NCI-H1930 (cell line): ENCODE measurements at regions not wholly inside any gene's neighbourhood (a gene's known extent, or its start where the extent isn't known, plus 50 kb on each side); places are given as distances from the start of the nearest gene placed in this dataset.

Experiments used
- DNase-seq, 2 experiments: peaks; one replicate each; lab custom pipeline; 2025; lab: John Stamatoyannopoulos, UW

DNA sequence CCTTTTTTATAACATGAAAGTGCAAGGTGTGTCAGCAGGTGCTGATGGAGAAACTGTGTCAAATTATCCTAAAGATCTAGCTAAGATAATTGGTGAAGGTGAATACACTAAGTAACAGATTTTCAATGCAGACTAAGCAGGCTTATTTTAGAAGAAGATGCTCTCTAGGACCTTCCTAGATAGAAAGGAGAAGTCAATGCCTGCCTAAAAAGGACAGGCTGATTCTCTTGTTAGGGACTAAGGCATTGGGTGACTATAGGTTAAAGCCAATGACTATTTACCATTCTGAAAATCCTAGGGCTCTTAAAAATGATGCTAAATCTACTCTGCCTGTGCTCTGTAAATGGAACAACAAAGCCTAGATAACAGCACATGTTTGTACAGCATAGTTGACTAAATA, 1682.4 kb downstream of the MAT2B start:
- no peak for DNase-seq

DNA sequence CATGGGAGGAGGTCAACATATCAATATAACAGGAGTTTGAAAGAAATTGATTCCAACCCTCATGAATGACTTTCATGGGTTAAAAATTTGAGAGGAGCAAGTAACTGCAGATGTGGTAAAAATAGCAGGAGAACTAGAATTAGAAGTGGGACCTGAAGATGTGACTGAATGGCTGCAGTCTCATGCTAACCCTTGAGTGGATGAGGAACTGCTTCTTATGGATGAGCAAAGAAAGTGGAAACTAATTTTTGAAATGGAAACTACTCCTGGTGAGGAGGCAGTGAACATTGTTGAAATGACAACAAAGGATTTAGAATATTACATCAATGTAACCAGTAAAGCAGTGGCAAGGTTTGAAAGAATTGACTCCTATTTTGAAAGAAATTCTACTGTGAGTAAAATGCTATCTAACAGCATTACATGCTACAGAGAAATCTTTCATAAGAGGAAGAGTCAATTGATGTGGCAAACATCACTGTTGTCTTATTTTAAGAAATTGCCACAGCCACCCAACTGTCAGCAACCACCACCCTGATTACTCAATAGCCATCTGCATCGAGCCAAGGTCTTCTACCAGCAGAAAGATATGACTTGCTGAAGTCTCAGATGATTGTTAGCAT, 1683.2 kb downstream of the MAT2B start:
- DNase-seq: no peak

GRCh38 chr5:165196961-165197360, 1691.5 kb downstream of the MAT2B start:
- DNase-seq: no peak

DNA sequence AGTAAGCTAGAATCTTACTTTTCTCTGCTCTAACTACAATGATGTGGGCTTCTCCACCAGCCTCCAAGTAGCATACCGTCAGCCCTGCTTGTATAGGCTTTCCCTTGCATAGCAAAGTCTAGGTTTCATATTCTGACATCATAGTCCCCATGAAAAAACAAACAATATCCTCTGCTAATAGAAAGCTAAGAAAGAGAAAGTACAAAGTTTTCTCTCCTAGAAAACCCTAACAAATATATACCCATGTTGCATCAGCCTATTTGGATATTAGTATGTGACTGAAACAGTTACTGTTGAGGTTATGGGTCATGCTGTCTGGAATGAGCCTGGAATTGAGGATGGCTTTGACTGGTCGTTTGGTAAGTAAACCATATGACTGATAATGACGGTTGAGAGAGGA, 1696.0 kb downstream of the MAT2B start:
- no peak for DNase-seq

GRCh38 chr5:165201771-165202518, 1696.5 kb downstream of the MAT2B start:
- DNase-seq: no peak

DNA sequence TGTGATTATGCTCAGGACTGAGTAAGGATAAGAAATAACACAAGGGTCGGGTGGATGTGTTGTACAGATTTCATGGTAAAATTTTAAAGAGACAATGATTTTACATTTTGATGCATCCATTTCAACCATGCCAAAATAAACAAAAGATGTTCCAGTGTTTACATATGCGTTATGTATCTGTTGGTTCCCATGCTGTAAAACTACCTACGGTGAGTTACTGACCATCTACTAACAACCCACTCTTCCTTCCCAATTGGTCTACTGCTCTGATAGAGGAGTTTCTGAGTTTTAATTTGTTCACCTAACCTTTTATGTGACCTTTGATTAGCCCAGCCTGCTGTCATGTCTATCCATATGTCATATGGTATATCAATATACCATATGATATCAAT, 1697.1 kb downstream of the MAT2B start:
- DNase-seq: no peak

DNA sequence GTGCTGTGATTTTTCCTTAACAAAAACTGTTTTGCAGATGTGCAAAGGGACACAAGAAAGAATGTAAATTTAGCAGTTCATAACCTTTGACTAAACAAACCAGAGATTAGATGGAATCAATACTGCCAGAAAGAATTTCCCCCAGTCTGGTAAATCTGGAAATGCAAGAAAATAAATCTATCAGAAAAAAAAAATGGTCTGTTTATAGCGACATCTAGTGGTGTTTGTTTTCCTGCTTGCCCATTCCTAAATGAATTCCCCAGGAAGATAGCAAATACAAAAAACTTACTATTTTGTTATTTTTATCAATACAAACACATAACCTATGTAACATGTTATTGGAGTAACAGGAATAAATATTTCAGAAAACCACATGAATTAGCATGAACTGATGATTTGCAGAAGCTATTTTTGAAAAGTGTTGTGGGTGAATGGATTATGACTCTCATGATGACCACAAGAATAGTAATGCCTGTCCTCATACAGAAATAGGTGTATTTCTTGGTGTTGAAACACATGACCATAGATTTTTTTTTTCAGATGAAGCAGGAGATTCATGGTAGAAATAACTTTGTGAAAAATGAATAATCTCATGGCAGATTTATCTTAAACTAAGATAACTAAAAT, 1703.8 kb downstream of the MAT2B start:
- no peak for DNase-seq

GRCh38 chr5:165224366-165225045, 1719.1 kb downstream of the MAT2B start:
- DNase-seq: no peak

GRCh38 chr5:165227515-165227914, 1722.1 kb downstream of the MAT2B start:
- no peak for DNase-seq

DNA sequence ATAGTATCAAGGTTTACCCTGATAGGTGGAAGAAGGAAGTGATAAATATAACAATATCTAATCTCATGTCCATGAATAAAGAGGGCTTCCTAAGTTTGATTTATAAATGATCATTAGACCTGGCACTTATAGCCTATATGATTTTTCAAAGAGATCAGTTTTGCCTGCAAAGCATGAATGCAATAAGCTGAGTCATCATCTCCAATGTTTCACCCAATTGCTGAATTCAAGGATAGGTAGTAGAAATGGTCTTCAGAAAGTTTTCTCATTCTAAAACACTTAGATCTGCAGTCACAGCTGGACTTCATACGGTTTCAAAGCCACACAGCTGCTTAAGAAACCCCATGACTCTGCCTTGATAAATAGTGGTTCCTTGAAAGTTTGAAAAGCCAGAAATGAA, 1722.8 kb downstream of the MAT2B start:
- DNase-seq: no peak

- DNase-seq: no peak
Observed at GRCh38 chr5:165231821-165232508, 1726.5 kb downstream of the MAT2B start.

- no peak for DNase-seq
Observed at GRCh38 chr5:165232509-165233028, 1727.2 kb downstream of the MAT2B start.

- no peak for DNase-seq
Observed at GRCh38 chr5:165241811-165242210, 1736.4 kb downstream of the MAT2B start.

DNA sequence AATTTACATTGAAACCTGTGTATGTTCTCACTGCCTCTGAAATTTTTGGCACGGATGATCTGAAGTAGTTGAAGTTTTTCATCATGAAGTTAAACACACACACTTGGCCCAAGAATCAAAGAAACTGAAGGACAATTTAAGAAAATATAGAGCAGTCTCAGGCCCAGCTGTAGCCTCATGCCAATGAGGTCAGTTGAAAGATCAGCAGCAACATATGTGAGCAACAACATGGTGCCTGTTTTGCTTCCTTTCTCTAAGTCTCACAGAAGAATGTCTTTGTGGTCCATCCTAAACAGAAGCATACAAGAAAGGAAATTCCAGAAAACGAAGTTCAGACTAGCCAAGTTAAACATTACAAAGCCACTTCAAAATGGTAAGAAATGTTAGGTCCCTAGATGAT, 1737.2 kb downstream of the MAT2B start:
- no peak for DNase-seq

- no peak for DNase-seq
Observed at GRCh38 chr5:165244407-165244806, 1739.0 kb downstream of the MAT2B start.

DNA sequence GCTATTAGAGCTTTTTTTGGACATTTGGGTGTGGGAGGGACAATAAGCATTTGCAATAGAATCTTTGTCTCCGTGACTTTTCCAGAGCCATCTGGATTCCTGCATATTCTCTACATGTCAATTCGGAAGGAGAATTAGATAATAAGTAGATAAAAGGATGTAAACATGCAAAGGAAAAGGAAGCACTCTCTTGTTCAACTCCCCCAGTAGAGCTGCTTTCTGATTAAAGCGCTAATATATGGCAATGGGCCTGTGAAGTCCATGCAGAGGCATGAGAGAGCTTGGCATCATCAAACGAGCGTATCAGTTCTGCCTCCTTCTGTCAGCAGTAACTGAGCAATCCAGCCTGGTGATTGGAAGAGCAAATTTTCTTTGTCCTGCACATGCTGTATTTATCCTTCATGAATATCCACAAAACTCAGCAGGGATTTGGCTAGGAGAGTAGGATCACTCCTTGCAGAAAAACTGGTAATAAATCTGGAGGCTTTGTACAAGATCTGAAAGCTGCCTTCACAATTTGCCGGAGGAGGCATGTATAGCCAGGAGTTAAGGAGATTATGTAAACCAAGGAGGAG, 1752.9 kb downstream of the MAT2B start:
- DNase-seq: no peak

- no peak for DNase-seq
Observed at GRCh38 chr5:165260426-165260825, 1755.0 kb downstream of the MAT2B start.

GRCh38 chr5:165263536-165263935, 1758.1 kb downstream of the MAT2B start:
- DNase-seq: no peak

- no peak for DNase-seq
Observed at GRCh38 chr5:165266939-165267338, 1761.5 kb downstream of the MAT2B start.

- DNase-seq: no peak
Observed at GRCh38 chr5:165272436-165272835, 1767.0 kb downstream of the MAT2B start.

- DNase-seq: no peak
Observed at GRCh38 chr5:165277661-165278060, 1772.2 kb downstream of the MAT2B start.

DNA sequence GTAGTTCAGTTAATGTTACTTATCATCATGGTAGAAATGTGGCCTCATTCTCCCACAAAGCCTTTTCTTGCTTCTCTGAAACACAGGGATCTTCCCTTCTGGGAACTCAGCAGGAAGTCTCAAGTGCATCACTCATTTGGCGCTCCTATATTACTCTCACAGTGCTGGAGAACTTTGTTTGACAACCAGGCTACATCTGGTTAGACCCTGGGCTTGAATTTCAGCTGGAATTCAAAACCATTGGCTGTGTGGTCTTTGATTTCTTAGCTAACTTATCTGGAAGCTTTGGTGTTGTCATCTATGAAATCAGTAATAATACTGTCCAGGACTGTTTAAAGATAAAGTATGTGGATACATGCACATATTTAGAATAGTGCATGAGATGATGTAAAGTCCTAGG, 1777.1 kb downstream of the MAT2B start:
- DNase-seq: no peak
